NCI-H524 treated with DMSO at 0.1 percent for 48 hours (cell line): ENCODE measurements at regions not wholly inside any gene's neighbourhood (a gene's known extent, or its start where the extent isn't known, plus 50 kb on each side); places are given as distances from the start of the nearest gene placed in this dataset.

ENCODE experiments used
- DNase-seq: peaks from one replicate; lab custom pipeline; 2025; lab: John Stamatoyannopoulos, UW

DNA sequence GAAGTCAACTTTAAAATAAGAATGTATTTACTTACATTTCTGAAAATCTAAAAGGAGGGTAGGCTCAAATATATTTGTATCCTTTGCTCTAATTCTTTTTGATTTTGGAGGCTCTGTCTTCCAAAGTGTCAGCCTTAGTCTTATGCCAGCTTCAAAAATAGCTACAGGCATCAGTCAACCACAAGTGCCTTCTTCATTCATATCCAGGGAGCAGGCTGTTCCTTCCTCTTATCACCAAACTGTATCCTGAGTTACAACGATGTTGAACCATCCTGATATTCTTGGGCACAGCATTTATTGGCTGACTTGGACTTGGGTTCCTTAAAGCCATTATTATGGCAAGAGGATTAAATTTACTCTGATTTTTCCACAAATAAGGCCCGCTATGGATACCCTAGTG lies 1161.3 kb downstream of the PCDH17 start:
- DNase-seq, result no peak

DNA sequence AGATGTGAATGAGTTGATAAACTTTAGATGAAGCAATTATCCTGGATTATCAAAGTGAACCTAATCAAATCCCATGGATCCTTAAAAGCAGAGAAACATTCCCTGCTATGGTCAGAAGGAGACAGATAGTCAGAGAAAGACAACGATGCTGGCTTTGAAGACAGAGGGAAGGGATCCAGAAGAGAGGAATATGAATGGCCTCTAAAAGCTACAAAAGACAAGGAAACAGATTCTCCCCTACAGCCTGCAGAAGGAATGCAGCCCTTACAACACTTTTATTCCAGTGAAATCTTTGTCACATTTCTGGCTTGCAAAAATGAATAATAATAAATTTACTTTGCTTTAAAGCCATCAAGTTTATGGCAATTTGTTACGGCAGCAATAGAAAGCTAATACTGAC lies 1164.2 kb downstream of the PCDH17 start:
- no peak for DNase-seq

DNA sequence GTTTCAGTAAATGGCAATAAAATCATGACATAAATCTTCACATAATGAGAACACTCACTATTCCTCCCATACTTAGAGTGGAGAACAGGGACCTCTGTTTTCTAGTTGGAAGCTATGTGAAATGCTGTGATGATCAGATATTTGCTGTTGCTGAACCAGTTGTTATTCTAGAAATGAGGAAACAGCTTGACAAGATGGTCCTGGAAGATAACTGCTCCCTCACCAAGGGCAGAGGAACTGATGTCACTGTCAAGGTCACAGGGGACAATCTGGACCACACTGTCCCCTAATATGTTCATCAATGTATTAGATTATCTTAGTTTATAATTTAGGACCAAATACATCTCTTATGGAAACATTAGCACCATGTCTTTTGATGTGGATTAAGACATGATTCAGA lies 1173.3 kb downstream of the PCDH17 start:
- no peak for DNase-seq

DNA sequence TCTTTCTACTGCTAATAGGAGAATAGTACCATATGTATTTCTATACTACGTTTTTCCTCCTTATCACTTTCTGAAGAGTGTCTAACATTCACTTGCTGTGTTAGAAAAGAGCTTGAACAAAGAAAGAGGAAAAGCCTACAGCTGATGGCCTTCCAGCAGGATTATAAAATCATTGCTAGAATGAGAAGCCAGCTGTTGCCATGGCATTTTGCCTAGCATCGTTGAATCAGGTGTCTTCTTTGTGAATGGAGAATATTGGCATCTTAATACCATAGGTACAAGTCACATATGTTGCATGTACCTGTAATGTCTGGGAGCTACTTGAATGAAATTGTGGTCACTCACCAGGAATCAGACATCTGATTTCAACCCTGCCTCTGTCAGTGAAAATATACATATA lies 1174.9 kb downstream of the PCDH17 start:
- peak; percentile 35 for DNase-seq

DNA sequence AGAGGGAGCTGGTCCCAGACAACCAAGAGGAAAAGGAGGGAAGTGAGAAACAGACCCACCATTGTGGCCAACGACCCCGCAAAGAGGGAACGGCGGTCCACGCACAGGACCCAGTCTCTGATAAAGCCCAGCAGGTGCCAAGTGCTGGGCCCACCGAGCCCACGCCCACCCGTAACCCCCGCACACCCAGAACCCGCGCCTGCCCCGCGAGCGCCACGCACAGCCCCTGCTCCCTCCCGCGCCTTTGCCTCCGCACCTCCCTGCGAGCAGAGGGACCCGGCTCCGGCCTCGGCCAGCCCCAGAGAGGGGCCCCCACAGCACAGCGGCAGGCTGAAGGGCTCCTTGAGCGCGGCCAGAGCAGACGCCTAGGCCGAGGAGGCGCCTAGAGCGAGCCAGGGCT lies 1192.2 kb downstream of the PCDH17 start:
- no peak for DNase-seq

DNA sequence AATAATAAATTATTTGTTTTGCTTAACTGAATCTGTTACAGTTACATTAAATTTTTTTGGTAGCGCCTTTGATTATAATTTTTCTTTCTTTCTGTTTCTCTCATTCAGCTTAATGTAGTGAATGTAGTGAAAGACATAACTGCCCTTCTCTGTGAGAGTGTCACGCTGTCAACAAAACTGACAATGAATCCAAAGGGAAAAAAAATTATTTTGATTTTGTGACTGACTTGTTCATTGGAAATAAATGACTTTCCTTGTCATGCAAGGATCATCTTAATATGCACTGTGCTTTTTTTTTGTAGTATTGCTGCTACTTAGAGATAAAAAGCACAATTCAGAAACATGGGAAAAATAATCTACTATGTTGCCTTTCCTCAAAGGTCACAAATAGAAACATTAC lies 1196.4 kb downstream of the PCDH17 start:
- no peak for DNase-seq

DNA sequence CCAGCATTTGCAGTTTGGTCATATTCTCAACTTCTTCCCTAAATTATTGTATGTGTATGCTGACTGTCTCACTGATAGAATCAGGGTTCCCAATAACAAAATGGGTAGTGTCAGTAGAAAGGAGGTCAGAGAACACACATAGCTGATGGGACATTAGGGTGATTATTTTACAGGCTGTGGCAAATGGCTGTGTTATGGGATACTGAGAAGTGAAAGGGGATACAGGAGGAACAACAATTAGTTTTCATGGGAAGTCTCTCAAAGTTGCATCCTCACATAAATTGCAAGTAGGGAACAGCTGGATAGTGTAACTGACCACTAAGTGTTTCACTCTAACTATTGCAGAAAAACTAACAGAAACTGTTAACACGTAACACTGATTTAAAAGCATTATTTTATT lies 1199.3 kb downstream of the PCDH17 start:
- DNase-seq, result no peak

DNA sequence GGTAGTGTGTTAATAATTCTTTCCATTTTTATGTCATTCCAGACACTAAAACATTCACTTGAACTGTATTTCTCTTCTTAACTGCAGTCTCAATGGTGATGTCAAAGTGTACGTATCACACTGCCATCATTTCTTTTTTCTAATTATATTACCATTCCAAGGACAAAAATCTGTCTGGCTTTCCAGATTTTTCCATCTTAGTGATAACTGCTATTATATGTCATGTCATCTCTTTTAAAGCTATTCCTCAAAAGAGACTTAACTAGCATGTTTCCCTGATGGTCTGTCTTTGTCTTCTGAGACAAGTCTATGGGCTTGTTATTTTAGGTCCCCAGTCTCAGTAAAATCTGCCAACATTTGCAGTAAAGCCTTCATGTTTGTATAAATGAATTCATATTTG lies 1207.1 kb downstream of the PCDH17 start:
- DNase-seq, result no peak

DNA sequence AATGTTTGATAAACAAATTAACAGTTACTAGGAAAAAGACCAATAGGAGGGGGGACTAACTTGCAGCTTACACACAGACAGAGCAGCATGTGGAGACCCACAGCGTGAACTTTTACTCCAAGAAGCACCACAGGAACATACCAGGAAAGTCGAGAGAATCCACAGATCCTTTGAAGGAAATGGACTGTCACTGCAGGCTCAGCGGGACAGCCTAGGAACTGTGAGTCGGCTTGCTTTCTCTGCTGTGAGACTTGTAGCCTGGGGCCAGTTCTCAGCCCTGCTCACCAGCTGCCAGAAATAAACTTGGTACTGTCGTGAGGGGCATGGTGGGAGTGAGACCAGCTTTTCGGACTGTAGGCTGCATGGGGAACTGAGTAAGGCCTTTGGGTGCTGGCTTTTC lies 1211.5 kb downstream of the PCDH17 start:
- DNase-seq, result no peak

DNA sequence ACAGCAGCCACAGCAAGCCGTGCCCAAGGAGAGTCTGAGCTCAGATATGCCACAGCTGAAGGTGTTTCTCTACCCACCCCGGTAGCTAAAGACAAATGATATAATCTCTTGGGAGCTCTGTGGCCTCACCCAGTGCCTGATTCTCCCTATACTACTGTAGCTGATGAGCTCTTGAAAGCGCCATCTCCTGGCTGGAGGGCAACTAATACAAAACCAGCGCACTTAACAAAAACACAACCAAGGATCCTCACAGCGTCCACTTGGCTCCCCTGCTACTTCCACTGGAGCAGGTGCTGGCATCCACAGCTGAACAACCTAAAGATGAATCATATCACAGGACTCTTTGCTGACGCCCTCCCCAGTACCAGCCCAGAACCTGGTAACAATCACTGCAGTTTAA lies 1212.0 kb downstream of the PCDH17 start:
- no peak for DNase-seq

DNA sequence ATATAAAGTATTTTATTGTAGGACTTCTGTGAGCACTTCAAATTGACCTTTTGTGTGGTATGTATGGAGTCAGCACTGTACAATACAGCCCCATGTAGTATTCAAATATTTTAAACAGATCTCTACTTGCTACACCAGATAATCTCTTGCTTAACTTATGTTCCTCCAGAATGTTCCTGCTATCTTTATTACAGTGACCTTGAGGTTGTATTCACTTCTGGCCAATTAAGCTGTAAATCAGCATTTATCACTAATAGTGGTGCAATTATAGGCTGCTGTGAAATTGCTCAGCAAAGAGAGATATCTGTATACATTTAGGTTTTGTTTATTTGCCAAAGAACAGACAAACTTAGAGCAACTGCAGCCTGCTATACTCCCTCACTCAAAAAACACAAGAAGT lies 1218.6 kb downstream of the PCDH17 start:
- DNase-seq, result no peak

DNA sequence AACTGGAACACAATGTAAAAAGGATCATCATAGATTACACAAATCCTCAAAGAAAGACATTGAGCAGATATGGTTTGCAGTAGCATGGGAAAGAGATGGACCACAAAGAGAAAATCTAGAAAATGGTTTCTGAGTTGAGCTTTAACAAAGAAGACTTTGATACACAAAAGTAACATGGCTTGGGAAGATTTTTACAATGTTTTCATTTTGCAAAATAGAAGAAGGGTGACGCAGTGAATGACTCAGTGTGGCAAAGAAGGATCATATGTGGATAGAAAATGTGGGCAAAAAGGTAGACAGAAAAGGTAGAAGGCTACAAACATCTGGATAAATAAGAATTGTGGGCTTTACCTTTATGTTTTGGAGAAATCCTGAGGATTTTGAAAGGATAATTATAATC lies 1220.5 kb downstream of the PCDH17 start:
- DNase-seq, result no peak

DNA sequence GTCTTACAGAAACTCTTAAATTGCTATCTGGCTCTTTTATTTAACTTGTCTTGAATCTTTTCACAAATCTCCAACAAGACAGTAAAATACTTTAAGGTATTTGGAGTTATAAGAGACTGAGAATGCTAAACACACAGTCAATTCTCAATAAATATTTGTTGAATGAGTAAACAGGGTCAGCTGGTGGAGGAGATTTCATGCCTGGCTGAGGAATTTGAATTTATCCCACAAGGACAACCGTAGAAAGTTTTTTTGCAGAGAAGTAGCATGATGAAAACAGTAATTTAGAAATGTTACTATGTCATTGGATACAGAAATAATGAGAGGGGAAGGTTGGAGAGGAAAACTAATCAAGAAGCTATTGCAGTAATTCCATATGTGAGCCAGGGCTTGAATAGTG lies 1223.7 kb downstream of the PCDH17 start:
- DNase-seq, result no peak

DNA sequence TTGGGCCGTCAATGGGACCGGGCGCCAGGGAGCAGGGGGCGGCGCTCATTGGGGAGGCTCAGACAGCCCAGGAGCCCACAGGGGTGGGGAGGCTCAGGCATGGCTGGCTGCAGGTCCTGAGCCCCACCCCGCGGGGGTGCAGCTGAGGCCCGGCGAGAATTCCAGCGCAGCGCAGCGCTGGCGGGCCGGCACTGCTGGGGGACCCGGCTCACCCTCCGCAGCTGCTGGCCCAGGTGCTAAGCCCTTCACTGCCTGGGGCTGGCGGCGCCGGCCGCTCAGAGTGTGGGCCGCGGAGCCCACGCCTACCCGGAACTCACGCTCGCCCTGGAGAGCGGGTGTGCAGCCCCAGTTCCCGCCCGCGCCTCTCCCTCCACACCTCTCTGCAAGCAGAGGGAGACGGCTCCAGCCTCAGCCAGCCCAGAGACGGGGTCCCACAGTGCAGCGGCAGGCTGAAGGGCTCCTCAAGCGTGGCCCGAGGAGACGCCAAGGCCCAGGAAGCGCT lies 1227.4 kb downstream of the PCDH17 start:
- no peak for DNase-seq

DNA sequence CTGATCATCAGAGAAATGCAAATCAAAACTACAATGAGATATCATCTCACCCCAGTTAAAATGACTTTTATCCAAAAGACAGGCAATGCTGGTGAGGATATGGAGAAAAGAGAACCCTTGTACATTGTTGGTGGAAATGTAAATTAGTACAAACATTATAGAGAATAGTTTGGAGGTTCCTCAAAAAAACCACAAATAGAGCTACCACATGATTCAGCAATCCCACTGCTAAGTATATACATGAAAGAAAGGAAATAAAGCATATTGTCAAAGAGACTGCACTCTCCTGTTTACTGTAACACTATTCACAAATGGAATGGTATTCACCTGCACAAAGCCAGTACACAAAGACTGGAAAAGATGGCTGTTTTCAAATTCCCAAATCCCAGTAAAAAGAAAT lies 1233.7 kb downstream of the PCDH17 start:
- DNase-seq, result no peak

DNA sequence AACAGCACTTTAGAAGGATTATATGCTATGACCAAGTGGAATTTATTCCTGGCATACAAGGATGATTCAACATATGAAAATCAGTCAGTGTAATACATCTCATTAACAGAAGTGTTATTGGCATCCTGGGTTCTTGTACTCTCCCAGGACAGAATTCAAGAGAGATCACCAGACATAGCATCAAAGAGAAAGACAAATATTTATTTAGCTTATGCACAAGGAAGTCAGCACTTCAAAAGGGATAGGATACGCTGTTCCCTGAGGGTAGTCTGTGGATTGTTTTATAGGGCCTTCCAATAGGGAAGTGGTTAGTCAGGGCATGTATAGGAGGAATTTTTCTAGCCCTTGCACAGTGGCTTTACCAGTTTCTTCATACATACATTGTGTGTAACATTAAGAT lies 1238.0 kb downstream of the PCDH17 start:
- DNase-seq, result no peak

DNA sequence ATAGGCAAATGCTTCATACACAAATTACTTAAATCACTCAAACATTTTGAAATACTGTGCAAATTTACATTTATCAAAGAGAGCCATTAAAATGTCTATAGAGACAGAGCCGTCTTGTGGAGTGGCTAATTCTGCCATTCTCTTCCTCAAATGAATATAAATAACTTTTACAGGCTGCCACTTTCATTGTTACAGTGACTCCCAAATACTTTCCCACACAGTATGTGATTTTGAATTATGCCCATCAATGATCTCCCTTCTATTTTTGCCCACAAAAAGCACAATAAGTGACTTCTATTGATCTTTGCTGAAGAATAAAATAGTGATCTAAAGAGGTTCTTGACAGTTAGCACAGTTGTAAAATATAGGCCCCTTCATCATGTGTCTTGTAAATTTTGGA lies 1244.9 kb downstream of the PCDH17 start:
- no peak for DNase-seq

DNA sequence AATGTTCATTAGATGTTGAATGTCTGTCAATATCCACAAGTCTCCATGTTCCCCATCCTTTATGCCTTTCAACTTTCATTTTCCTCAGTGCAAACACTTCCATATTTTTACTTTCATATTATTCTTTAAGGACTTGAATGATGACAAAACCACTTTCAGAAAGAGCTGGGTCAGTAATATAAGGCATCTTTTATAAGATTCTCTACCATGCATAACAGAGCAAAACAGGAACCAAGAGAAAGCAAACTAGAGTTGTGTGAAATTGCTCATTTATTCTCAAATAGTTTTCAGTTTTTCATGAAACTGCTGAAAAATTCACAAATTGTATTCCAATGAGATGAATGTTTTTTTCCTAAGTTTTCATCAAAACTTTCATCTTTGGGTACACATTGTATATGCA lies 1247.6 kb downstream of the PCDH17 start:
- DNase-seq, result no peak

DNA sequence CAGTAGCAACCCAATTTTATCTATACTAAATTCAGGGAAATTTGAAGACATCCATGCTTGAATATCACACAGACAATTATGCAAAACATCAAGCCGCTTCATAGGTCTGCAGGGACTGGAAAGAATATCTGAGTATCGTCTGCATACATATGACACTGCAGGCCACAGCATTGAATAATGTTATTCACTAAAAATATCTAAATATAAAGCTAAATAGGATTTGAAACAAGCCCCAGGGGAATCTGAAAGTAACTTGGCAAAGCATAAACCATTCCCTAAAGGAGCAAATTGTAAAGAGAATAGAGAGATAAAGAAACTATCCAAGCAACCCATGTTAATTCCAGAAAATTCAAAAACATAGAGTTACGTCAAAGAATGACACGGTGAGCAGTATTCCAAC lies 1251.0 kb downstream of the PCDH17 start:
- DNase-seq, result no peak

DNA sequence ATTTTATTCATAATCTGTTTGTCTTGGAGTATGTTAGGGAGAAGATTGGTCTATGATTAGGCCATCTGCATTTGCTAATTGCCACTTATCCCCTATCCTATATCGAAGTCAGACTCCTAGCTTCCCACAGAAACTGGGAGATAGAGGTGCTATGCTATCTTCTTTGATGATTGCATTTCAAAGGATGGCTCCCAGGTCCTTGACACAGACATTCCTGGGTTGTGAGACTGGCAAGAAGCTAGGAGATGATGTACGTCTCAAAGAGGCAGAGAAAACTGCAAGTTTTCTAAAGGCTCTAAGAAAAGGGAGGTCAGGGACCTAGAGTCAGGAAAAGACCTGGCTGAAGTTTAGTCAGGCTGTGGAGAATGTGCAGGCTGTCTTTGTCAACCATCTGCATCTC lies 1251.9 kb downstream of the PCDH17 start:
- no peak for DNase-seq

DNA sequence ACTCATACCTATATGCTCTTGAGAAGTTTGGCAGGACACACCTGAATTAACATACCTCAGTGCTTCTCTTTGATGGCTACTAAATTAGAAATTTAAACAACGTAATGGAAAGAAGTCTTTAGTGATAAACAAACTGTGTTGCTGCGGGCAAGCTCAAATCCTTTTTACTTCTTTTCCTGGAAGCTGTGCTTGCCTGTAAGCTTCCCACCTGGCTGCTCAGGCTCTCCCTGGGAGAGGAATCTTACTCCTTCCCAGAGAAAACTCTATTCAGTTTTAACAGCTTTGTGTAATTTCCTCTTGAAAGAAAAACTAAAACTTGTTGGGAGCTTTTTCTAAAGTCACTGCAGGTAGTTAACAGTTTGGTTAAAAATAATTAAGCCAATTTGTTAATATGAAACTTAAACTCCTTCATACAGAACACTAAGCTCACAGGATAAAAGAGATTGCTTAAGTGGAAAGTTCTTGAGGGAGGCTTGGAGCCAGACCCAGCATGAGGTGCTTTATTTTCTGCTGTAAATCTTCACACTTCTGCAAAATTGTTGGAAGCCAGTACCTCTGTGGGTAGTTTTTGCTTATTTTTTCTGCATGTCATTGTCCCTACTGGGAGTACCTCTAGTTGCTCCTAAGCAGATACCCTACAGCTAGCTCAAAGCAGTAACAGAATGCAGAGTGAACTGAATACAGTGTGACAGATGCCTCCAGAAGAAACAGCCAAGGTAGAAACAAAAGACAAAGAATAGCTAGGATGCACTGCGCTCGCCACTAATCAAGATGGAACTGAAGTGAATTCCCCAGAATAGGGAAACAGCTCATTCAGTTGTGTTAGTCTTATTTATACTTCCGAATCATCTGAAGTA lies 1253.0 kb downstream of the PCDH17 start:
- no peak for DNase-seq

DNA sequence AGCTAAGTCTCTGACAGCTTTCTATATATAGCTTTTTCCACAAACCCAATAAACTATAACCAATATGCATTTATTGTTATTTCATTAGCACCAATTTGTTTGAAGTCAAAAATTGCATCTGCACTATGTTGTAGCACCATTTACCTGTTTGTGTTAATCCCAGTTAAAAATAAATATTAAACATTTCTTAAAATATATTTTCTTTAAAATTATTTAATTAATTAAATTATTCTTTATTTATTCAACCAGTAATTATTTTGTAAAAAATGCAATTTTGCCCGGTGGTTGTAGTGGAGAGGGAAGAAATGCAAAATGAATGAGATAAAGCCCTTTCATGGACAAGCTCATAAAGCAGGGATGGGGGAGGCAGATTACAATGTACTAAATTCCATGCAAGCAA lies 1257.9 kb downstream of the PCDH17 start:
- DNase-seq, result no peak

DNA sequence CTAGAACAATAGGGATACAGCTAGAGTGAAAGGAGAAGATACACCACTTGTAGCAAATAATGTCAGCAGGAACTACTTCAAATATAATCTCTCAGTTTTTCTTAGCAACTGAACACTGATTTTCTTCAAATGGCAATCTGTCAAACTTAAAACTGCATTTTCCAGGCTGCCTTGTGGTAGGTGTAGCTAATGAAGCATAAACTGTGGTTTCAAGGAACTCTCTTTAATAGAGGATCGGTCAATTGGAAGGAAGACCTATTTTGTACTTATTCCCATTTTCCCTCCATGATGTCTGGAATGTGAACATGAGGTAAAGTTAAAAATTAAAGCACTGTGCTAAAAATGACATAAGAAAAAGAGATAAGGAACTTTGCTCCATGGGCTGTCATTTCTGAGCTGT lies 1261.9 kb downstream of the PCDH17 start:
- no peak for DNase-seq

DNA sequence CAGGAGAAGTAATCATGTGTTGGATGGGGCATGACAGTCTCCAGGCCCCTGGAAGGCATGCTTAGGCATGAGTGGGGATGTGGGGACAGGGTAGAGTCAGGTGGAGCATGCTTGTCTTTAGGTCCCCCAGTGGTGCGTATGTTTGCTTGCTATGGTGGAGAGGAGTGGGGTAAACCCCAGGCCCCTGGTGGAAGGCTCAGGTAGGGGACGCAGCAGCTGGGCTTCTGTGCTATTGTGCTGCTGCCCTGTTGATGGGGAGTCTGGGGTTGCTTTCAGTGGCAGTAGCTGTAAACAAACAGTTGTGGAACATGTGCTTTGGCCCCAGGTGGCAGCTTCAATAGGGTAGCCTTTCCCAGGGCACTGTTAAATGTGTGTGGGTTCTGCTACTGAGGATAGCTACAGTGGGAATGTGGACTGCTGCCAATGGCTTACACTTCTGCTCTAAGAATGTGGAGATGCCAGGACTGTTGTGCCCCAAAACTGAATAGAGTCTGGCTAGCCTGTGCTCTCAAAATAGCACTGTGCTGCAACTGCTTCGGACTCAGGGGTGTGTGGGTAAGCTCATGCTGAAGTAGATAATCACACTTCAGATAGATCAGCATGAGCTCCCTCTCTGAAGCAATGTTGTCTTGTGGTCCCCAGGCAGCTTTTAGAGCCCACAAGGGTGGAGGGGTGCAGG lies 1257.3 kb downstream of the DIAPH3 start:
- no peak for DNase-seq
